ENCODE measurements at regions not wholly inside any gene's neighbourhood (a gene's known extent, or its start where the extent isn't known, plus 50 kb on each side); places are given as distances from the start of the nearest gene placed in this dataset.

- CTCF ChIA-PET: interaction anchor here (0.6 kb wide), 1 partner anchor 56 kb away, joined by 3 read pairs; no protein-coding TSS in a partner anchor
- peaks cover 6% of the 10 kb centered on the region; the same call in 1 of the 2 replicates for H3K36me3 ChIP-seq (ENCODE audit: low read depth, low read length)
- H3K79me2 ChIP-seq (ENCODE audit: low read length): peaks cover 93% of the 10 kb centered on the region
Observed at GRCh38 chr14:71382315-71382714, 475.1 kb downstream of the PCNX1 start.

GRCh38 chr14:71383510-71383909, 476.3 kb downstream of the PCNX1 start:
- POLR2A ChIA-PET (ENCODE audit: unreplicated experiment): no interaction called here
- H3K27me3 ChIP-seq (ENCODE audit: low read length): no peaks in the 10 kb centered on the region
- no peaks in the 10 kb centered on the region for H3F3A ChIP-seq (ENCODE audit: low read length, unreplicated experiment)
- H3K9me2 ChIP-seq (replicated peaks; ENCODE audit: low read length): no peaks in the 10 kb centered on the region
- no peak overlapping the region for H3K4me3 ChIP-seq (ENCODE audit: low read length)
- no TSS peak for BruUV-seq (replicated peaks)
- peaks cover 8% of the 10 kb centered on the region for H3K4me1 ChIP-seq (ENCODE audit: insufficient read depth, low read length)
- no peak overlapping the region for H2AFZ ChIP-seq (ENCODE audit: low read length)
- H3K79me2 ChIP-seq (ENCODE audit: low read length): peaks cover 94% of the 10 kb centered on the region
- TF ChIP-seq EZH2 (IDR thresholded peaks at IDR 0.05; ENCODE audit: low read length, unreplicated experiment) (no peak), EZH2phosphoT487 (IDR thresholded peaks at IDR 0.05; ENCODE audit: borderline replicate concordance, low read length) (no peak)
- TF ChIP-seq, protein P1, sequence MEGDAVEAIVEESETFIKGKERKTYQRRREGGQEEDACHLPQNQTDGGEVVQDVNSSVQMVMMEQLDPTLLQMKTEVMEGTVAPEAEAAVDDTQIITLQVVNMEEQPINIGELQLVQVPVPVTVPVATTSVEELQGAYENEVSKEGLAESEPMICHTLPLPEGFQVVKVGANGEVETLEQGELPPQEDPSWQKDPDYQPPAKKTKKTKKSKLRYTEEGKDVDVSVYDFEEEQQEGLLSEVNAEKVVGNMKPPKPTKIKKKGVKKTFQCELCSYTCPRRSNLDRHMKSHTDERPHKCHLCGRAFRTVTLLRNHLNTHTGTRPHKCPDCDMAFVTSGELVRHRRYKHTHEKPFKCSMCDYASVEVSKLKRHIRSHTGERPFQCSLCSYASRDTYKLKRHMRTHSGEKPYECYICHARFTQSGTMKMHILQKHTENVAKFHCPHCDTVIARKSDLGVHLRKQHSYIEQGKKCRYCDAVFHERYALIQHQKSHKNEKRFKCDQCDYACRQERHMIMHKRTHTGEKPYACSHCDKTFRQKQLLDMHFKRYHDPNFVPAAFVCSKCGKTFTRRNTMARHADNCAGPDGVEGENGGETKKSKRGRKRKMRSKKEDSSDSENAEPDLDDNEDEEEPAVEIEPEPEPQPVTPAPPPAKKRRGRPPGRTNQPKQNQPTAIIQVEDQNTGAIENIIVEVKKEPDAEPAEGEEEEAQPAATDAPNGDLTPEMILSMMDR (conservative IDR thresholded peaks at IDR 0.05; ENCODE audit: low read depth, low read length): no peak
- H3K9me3 ChIP-seq (ENCODE audit: low read length): no peaks in the 10 kb centered on the region
- intact Hi-C loops (cut with micrococcal nuclease): no loop called here
- DNase-seq (no peak), ATAC-seq (no peak)
- peaks cover 8% of the 10 kb centered on the region; the same call in 1 of the 2 replicates for H4K20me1 ChIP-seq (ENCODE audit: low read length)
- CTCF ChIA-PET: no interaction called here
- no peak overlapping the region for H3K27ac ChIP-seq (ENCODE audit: low read length)
- peaks cover 6% of the 10 kb centered on the region; the same call in 1 of the 2 replicates for H3K36me3 ChIP-seq (ENCODE audit: low read depth, low read length)
- H3K9ac ChIP-seq (ENCODE audit: low read length): no peak overlapping the region
- no peak overlapping the region for H3K4me2 ChIP-seq (ENCODE audit: low read length)

More at GRCh38 chr14:71382315-71382714, 475.1 kb downstream of the PCNX1 start:
- Histone ChIP-seq H3K9ac (ENCODE audit: low read length) (no peak overlapping the region), H3K27me3 (ENCODE audit: low read length) (no peaks in the 10 kb centered on the region), H3F3A (ENCODE audit: low read length, unreplicated experiment) (no peaks in the 10 kb centered on the region), H3K27ac (ENCODE audit: low read length) (no peak overlapping the region), H4K20me1 (ENCODE audit: low read length) (no peaks in the 10 kb centered on the region; the same call in 1 of the 2 replicates), H3K9me3 (ENCODE audit: low read length) (no peaks in the 10 kb centered on the region), H3K9me2 (replicated peaks; ENCODE audit: low read length) (no peaks in the 10 kb centered on the region), H2AFZ (ENCODE audit: low read length) (no peak overlapping the region), H3K4me3 (ENCODE audit: low read length) (no peak overlapping the region), H3K4me1 (ENCODE audit: insufficient read depth, low read length) (0 out of 2 replicates have a peak, but pooled peaks cover 1% of the 10 kb centered on the region), H3K4me2 (ENCODE audit: low read length) (no peak overlapping the region)
- DNase-seq: no peak
- no peak for ATAC-seq
- TF ChIP-seq EZH2 (IDR thresholded peaks at IDR 0.05; ENCODE audit: low read length, unreplicated experiment) (no peak), EZH2phosphoT487 (IDR thresholded peaks at IDR 0.05; ENCODE audit: borderline replicate concordance, low read length) (no peak)
- TF ChIP-seq, protein P1 (conservative IDR thresholded peaks at IDR 0.05; ENCODE audit: low read depth, low read length): no peak
- BruUV-seq (replicated peaks): no TSS peak
- intact Hi-C loops (cut with micrococcal nuclease): no loop called here
- POLR2A ChIA-PET (ENCODE audit: unreplicated experiment): no interaction called here

- H3K27me3 ChIP-seq (ENCODE audit: low read length): no peaks in the 10 kb centered on the region
- H3K4me3 ChIP-seq (ENCODE audit: low read length): no peak overlapping the region
- peaks cover 14% of the 10 kb centered on the region; the same call in 1 of the 2 replicates for H4K20me1 ChIP-seq (ENCODE audit: low read length)
- no peak overlapping the region for H2AFZ ChIP-seq (ENCODE audit: low read length)
- TF ChIP-seq EZH2 (IDR thresholded peaks at IDR 0.05; ENCODE audit: low read length, unreplicated experiment) (no peak), EZH2phosphoT487 (IDR thresholded peaks at IDR 0.05; ENCODE audit: borderline replicate concordance, low read length) (no peak)
- TF ChIP-seq, protein P1 (conservative IDR thresholded peaks at IDR 0.05; ENCODE audit: low read depth, low read length): no peak
- H3K79me2 ChIP-seq (ENCODE audit: low read length): peaks cover 94% of the 10 kb centered on the region
- no peak overlapping the region for H3K27ac ChIP-seq (ENCODE audit: low read length)
- H3K9me2 ChIP-seq (replicated peaks; ENCODE audit: low read length): no peaks in the 10 kb centered on the region
- peaks cover 6% of the 10 kb centered on the region; the same call in 1 of the 2 replicates for H3K36me3 ChIP-seq (ENCODE audit: low read depth, low read length)
- no peaks in the 10 kb centered on the region for H3F3A ChIP-seq (ENCODE audit: low read length, unreplicated experiment)
- ChIA-PET CTCF (no interaction called here), POLR2A (ENCODE audit: unreplicated experiment) (no interaction called here)
- DNase-seq: no peak
- H3K9ac ChIP-seq (ENCODE audit: low read length): no peak overlapping the region
- BruUV-seq (replicated peaks): no TSS peak
- H3K4me2 ChIP-seq (ENCODE audit: low read length): no peak overlapping the region
- no peaks in the 10 kb centered on the region for H3K9me3 ChIP-seq (ENCODE audit: low read length)
- peaks cover 14% of the 10 kb centered on the region for H3K4me1 ChIP-seq (ENCODE audit: insufficient read depth, low read length)
- intact Hi-C loops (cut with micrococcal nuclease): no loop called here
- ATAC-seq: no peak
Observed at GRCh38 chr14:71384007-71384845, 477.0 kb downstream of the PCNX1 start.
